Panc1 (cell line): ENCODE measurements at regions not wholly inside any gene's neighbourhood (a gene's known extent, or its start where the extent isn't known, plus 50 kb on each side); places are given as distances from the start of the nearest gene placed in this dataset.
"Not testable (repeated sequence)": the region's sequence is repeated elsewhere in the genome, so short reads cannot be mapped to it uniquely, and the experiment has no call there.

ENCODE experiments used
- ATAC-seq: fragments of 200-7000 bp; cut with Tn5 transposase; 2 replicates; pipeline ENCODE4 v1.9.1; 2020; ENCODE audit warnings: mild to moderate bottlenecking, moderate library complexity
- BruUV-seq: library from RNA; stranded (reverse); fragments of 400-500 nt; replicated peaks from 2 replicates; lab custom pipeline; 2021; lab: Mats Ljungman, UMichigan
- CTCF ChIA-PET: fragments of 300-600 bp; sonication (Branson Sonifier 250); formaldehyde crosslinking; loops from one replicate; lab custom pipeline; 2022; ENCODE audit warnings: antibody characterized with exemption; lab: Charles Lee
- POLR2A ChIA-PET: fragments of 300-600 bp; sonication (Branson Sonifier 250); formaldehyde crosslinking; loops from one replicate; lab custom pipeline; 2022; ENCODE audit warnings: antibody characterized with exemption; lab: Charles Lee
- DNase-seq: peaks from one replicate; pipeline ENCODE4 v3.0.0-alpha.2; 2010; ENCODE audit warnings: low read depth, low spot score
- H3K27ac ChIP-seq: 2 replicates; pipeline ENCODE4 v1.5.1; 2011; ENCODE audit warnings: mild to moderate bottlenecking, low read length, inconsistent platforms
- H3K27me3 ChIP-seq: fragments of 200-500 bp; sonication (Bioruptor generic); 2 replicates; pipeline ENCODE4 v1.6.0; 2014; ENCODE audit warnings: low read length, inconsistent platforms; ENCODE audit not compliant: control insufficient read depth, insufficient read depth
- H3K36me3 ChIP-seq: fragments of 200-500 bp; sonication (Bioruptor generic); 2 replicates; pipeline ENCODE4 v1.5.1; 2014; ENCODE audit warnings: inconsistent platforms, mild to moderate bottlenecking, low read length, moderate library complexity; ENCODE audit not compliant: control insufficient read depth, insufficient read depth
- H3K4me1 ChIP-seq: 2 replicates; pipeline ENCODE4 v1.5.1; 2011; ENCODE audit warnings: inconsistent platforms, mild to moderate bottlenecking, low read length, moderate library complexity; ENCODE audit not compliant: control insufficient read depth, insufficient read depth
- H3K4me3 ChIP-seq, 2 experiments: 2 replicates each; pipeline ENCODE4 v1.5.1; 2011 to 2012; ENCODE audit warnings: low read depth in 2 of 2, low read length in 2 of 2, mild to moderate bottlenecking in 2 of 2, inconsistent platforms in 1 of 2, moderate library complexity in 1 of 2
- H3K9me3 ChIP-seq: fragments of 200-500 bp; sonication (Bioruptor generic); 2 replicates; pipeline ENCODE4 v1.5.1; 2014; ENCODE audit warnings: low read depth, mild to moderate bottlenecking, inconsistent platforms, low read length, moderate library complexity; ENCODE audit not compliant: control insufficient read depth, insufficient read depth
- CTCF ChIP-seq: fragments of 450-650 bp; IDR thresholded peaks from 2 replicates; pipeline ENCODE4 v1.5.1; 2017; ENCODE audit warnings: mild to moderate bottlenecking
- POLR2AphosphoS5 ChIP-seq: IDR thresholded peaks from 2 replicates; pipeline ENCODE4 v1.6.1; 2012; ENCODE audit warnings: mild to moderate bottlenecking, low read depth, low read length, moderate library complexity
- REST ChIP-seq, 2 experiments: IDR thresholded peaks; 2 replicates each; pipeline ENCODE4 v1.6.1; 2011 to 2012; ENCODE audit warnings: low read depth in 2 of 2, control low read depth in 1 of 2, low read length in 1 of 2, mild to moderate bottlenecking in 1 of 2, moderate library complexity in 1 of 2; ENCODE audit not compliant: insufficient read depth in 1 of 2
- SIN3A ChIP-seq: IDR thresholded peaks from 2 replicates; pipeline ENCODE4 v1.6.1; 2012; ENCODE audit warnings: low read depth, mild to moderate bottlenecking, low read length, moderate library complexity, borderline replicate concordance; ENCODE audit not compliant: insufficient read depth
- TCF7L2 ChIP-seq: IDR thresholded peaks from 2 replicates; pipeline ENCODE4 v1.6.1; 2011; ENCODE audit warnings: mild to moderate bottlenecking, low read depth, low read length, inconsistent platforms
- in situ Hi-C: cut with HindIII; loops from 2 replicates; pipeline ENCODE4 v1.10.0; 2016; ENCODE audit warnings: low sequenced_read_pairs, low pct_unique_long_range_greater_than_20kb
- intact Hi-C: fragments of 100-400 bp; cut with micrococcal nuclease; formaldehyde crosslinking; loops from one replicate; pipeline ENCODE4 v1.10.0; 2022; ENCODE audit not compliant: unreplicated experiment

GRCh38 chr2:7758073-7758759 lies 841.0 kb downstream of the RNF144A start:
- intact Hi-C loops, result no loop called here
- POLR2A ChIA-PET, result no interaction called here

GRCh38 chr2:7759898-7760297 lies 842.7 kb downstream of the RNF144A start:
- H3K4me3 ChIP-seq, result no peak overlapping the region
- in situ Hi-C loops, result no loop called here
- H3K27me3 ChIP-seq, result no peaks in the 10 kb centered on the region
- ChIA-PET POLR2A (no interaction called here), CTCF (no interaction called here)
- no peak for TF ChIP-seq SIN3A
- no peak for TF ChIP-seq CTCF
- no peak for TF ChIP-seq POLR2AphosphoS5
- no peak for TF ChIP-seq TCF7L2
- TF ChIP-seq REST (IDR thresholded peaks at IDR 0.05; ENCODE audit: insufficient read depth in 1 of 2, low read depth in 2 of 2, low read length in 1 of 2), result no peak
- intact Hi-C loops, result no loop called here
- no peaks in the 10 kb centered on the region for H3K36me3 ChIP-seq
- DNase-seq, result no peak
- ATAC-seq, result no peak
- no TSS peak for BruUV-seq
- H3K4me1 ChIP-seq, result no peaks in the 10 kb centered on the region
- no peak overlapping the region for H3K27ac ChIP-seq
- peaks cover 3% of the 10 kb centered on the region; the same call in 1 of the 2 replicates for H3K9me3 ChIP-seq

More at GRCh38 chr2:7758073-7758759, 841.0 kb downstream of the RNF144A start:
- H3K27ac ChIP-seq, result no peak overlapping the region
- no peaks in the 10 kb centered on the region for H3K27me3 ChIP-seq
- DNase-seq (no peak), ATAC-seq (no peak)
- H3K4me3 ChIP-seq, result no peak overlapping the region
- peaks cover 3% of the 10 kb centered on the region; the same call in 1 of the 2 replicates for H3K9me3 ChIP-seq
- no peaks in the 10 kb centered on the region for H3K4me1 ChIP-seq
- BruUV-seq, result no TSS peak
- CTCF ChIA-PET, result no interaction called here
- TF ChIP-seq POLR2AphosphoS5 (no peak), CTCF (no peak), TCF7L2 (no peak), SIN3A (no peak), REST (IDR thresholded peaks at IDR 0.05; ENCODE audit: insufficient read depth in 1 of 2, low read depth in 2 of 2, low read length in 1 of 2) (no peak)
- H3K36me3 ChIP-seq, result no peaks in the 10 kb centered on the region
- in situ Hi-C loops, result no loop called here

GRCh38 chr2:7763418-7763817 lies 846.2 kb downstream of the RNF144A start:
- H3K27ac ChIP-seq, H3K4me3 ChIP-seq, H3K4me1 ChIP-seq, H3K36me3 ChIP-seq, H3K9me3 ChIP-seq, H3K27me3 ChIP-seq, ATAC-seq, POLR2A ChIA-PET, DNase-seq, intact Hi-C loops, in situ Hi-C loops, CTCF ChIA-PET, BruUV-seq: not testable (repeated sequence)
